HL-60 (cell line): ENCODE measurements at regions not wholly inside any gene's neighbourhood (a gene's known extent, or its start where the extent isn't known, plus 50 kb on each side); places are given as distances from the start of the nearest gene placed in this dataset.

ENCODE experiments used
- DNase-seq, 2 experiments: peaks; one replicate each; pipeline ENCODE4 v3.0.0-alpha.2; 2010 to 2020; ENCODE audit warnings: low read depth in 1 of 2, low spot score in 1 of 2
- H3K27ac ChIP-seq: fragments of 250-450 bp; sonication (Bioruptor Pico); replicated peaks from 2 replicates; pipeline ENCODE4 v1.5.1; 2020; ENCODE audit warnings: mild to moderate bottlenecking, moderate library complexity
- H3K27me3 ChIP-seq: fragments of 250-450 bp; sonication (Bioruptor Pico); 2 replicates; pipeline ENCODE4 v1.5.1; 2021; ENCODE audit warnings: mild to moderate bottlenecking, moderate library complexity; ENCODE audit not compliant: insufficient read depth, poor library complexity, severe bottlenecking
- H3K4me3 ChIP-seq: replicated peaks from 2 replicates; pipeline ENCODE4 v1.5.1; 2011; ENCODE audit warnings: mild to moderate bottlenecking, control low read depth, low read length; ENCODE audit not compliant: insufficient read depth
- GABPA ChIP-seq: IDR thresholded peaks from 2 replicates; pipeline ENCODE4 v1.6.1; 2012; ENCODE audit warnings: low read depth
- POLR2AphosphoS5 ChIP-seq: IDR thresholded peaks from 2 replicates; pipeline ENCODE4 v1.6.1; 2012; ENCODE audit warnings: low read depth
- SPI1 ChIP-seq: IDR thresholded peaks from 2 replicates; pipeline ENCODE4 v1.6.1; 2012; ENCODE audit warnings: low read depth, mild to moderate bottlenecking, borderline replicate concordance
- TF ChIP-seq, protein P1 (sequence below): IDR thresholded peaks from 2 replicates; pipeline ENCODE4 v1.6.1; 2012; ENCODE audit warnings: low read depth; ENCODE audit not compliant: insufficient replicate concordance
- TF ChIP-seq, protein P2 (sequence below): IDR thresholded peaks from one replicate; pipeline ENCODE4 v1.5.1; 2011; ENCODE audit warnings: low read length, control low read depth, inconsistent platforms; ENCODE audit not compliant: insufficient read depth

- no peak for TF ChIP-seq SPI1
- no peak for TF ChIP-seq POLR2AphosphoS5
- no peak for TF ChIP-seq GABPA
- TF ChIP-seq, protein P1, sequence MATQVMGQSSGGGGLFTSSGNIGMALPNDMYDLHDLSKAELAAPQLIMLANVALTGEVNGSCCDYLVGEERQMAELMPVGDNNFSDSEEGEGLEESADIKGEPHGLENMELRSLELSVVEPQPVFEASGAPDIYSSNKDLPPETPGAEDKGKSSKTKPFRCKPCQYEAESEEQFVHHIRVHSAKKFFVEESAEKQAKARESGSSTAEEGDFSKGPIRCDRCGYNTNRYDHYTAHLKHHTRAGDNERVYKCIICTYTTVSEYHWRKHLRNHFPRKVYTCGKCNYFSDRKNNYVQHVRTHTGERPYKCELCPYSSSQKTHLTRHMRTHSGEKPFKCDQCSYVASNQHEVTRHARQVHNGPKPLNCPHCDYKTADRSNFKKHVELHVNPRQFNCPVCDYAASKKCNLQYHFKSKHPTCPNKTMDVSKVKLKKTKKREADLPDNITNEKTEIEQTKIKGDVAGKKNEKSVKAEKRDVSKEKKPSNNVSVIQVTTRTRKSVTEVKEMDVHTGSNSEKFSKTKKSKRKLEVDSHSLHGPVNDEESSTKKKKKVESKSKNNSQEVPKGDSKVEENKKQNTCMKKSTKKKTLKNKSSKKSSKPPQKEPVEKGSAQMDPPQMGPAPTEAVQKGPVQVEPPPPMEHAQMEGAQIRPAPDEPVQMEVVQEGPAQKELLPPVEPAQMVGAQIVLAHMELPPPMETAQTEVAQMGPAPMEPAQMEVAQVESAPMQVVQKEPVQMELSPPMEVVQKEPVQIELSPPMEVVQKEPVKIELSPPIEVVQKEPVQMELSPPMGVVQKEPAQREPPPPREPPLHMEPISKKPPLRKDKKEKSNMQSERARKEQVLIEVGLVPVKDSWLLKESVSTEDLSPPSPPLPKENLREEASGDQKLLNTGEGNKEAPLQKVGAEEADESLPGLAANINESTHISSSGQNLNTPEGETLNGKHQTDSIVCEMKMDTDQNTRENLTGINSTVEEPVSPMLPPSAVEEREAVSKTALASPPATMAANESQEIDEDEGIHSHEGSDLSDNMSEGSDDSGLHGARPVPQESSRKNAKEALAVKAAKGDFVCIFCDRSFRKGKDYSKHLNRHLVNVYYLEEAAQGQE: no peak
- TF ChIP-seq, protein P2, sequence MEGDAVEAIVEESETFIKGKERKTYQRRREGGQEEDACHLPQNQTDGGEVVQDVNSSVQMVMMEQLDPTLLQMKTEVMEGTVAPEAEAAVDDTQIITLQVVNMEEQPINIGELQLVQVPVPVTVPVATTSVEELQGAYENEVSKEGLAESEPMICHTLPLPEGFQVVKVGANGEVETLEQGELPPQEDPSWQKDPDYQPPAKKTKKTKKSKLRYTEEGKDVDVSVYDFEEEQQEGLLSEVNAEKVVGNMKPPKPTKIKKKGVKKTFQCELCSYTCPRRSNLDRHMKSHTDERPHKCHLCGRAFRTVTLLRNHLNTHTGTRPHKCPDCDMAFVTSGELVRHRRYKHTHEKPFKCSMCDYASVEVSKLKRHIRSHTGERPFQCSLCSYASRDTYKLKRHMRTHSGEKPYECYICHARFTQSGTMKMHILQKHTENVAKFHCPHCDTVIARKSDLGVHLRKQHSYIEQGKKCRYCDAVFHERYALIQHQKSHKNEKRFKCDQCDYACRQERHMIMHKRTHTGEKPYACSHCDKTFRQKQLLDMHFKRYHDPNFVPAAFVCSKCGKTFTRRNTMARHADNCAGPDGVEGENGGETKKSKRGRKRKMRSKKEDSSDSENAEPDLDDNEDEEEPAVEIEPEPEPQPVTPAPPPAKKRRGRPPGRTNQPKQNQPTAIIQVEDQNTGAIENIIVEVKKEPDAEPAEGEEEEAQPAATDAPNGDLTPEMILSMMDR: no peak
- Histone ChIP-seq H3K4me3 (no peak overlapping the region), H3K27ac (no peak overlapping the region), H3K27me3 (no peaks in the 10 kb centered on the region)
- DNase-seq: no peak
These were observed 276.2 kb downstream of the BLID start for GRCh38 chr11:121839781-121840180.

GRCh38 chr11:121838571-121838970, 277.4 kb downstream of the BLID start:
- Histone ChIP-seq H3K27ac (no peak overlapping the region), H3K27me3 (no peaks in the 10 kb centered on the region), H3K4me3 (no peak overlapping the region)
- DNase-seq: no peak
- TF ChIP-seq, protein P2: no peak
- TF ChIP-seq, protein P1: no peak
- no peak for TF ChIP-seq GABPA
- TF ChIP-seq SPI1: no peak
- TF ChIP-seq POLR2AphosphoS5: no peak

DNA sequence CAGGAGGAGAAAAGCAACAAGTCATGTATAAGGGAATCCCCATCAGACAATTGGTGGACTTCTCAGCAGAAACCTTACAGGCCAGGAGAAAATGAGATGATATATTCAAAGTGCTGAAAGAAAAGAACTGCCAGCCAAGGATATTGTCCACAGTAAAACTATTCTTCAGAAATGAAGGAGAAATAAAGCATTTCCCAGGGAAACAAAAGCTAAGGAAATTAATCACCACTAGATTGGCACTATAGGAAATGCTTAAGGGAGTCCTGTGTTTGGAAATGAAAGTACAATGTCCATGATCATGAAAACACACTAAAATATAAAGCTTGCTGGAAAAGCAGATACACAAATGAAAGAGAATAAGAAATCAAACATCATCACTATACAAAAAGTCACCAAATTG, 282.0 kb downstream of the BLID start:
- TF ChIP-seq, protein P2: no peak
- TF ChIP-seq GABPA (no peak), SPI1 (no peak), POLR2AphosphoS5 (no peak)
- TF ChIP-seq, protein P1: no peak
- Histone ChIP-seq H3K4me3 (no peak overlapping the region), H3K27ac (no peak overlapping the region), H3K27me3 (no peaks in the 10 kb centered on the region)
- DNase-seq: no peak
